Gastrocnemius medialis (tissue), 4 donors: ENCODE measurements at regions not wholly inside any gene's neighbourhood (a gene's known extent, or its start where the extent isn't known, plus 50 kb on each side); places are given as distances from the start of the nearest gene placed in this dataset.

Source experiments
- ATAC-seq, 2 donors: fragments of 150-250 bp; one replicate each; pipeline ENCODE4 v1.9.1; 2016
- DNase-seq, 2 donors: peaks; one replicate each; pipeline ENCODE4 v3.0.0-alpha.2; 2019
- H3K27ac ChIP-seq, 4 donors: fragments of 200-600 bp; sonication (generic); 1 replicate in 1 of 4; 2 replicates in 3 of 4; pipeline ENCODE4 v1.5.1; 2016 to 2018; ENCODE audit warnings: mild to moderate bottlenecking in 2 of 4, moderate library complexity in 1 of 4
- H3K27me3 ChIP-seq, 3 donors: fragments of 200-600 bp; sonication (generic) in 2 of 3; 1 replicate in 1 of 3; 2 replicates in 2 of 3; pipeline versions ENCODE4 v1.5.1 to v1.6.0; 2016 to 2019; ENCODE audit warnings: mild to moderate bottlenecking in 1 of 3, moderate library complexity in 1 of 3
- H3K36me3 ChIP-seq, 2 donors: fragments of 200-600 bp; sonication (generic) in 1 of 2; one replicate each; pipeline ENCODE4 v1.5.1; 2017 to 2018
- H3K4me1 ChIP-seq, 2 donors: fragments of 200-600 bp; sonication (generic) in 1 of 2; one replicate each; pipeline ENCODE4 v1.5.1; 2016 to 2017; ENCODE audit warnings: mild to moderate bottlenecking in 2 of 2
- H3K4me3 ChIP-seq, 4 donors: fragments of 200-600 bp; sonication (generic) in 3 of 4; 1 replicate in 1 of 4; 2 replicates in 3 of 4; pipeline ENCODE4 v1.5.1; 2016 to 2019; ENCODE audit warnings: mild to moderate bottlenecking in 2 of 4
- H3K9me3 ChIP-seq, 3 donors: fragments of 200-600 bp; sonication (generic) in 2 of 3; 1 replicate in 1 of 3; 2 replicates in 2 of 3; pipeline ENCODE4 v1.5.1; 2016 to 2019
- CTCF ChIP-seq, 5 experiments: fragments of 450-650 bp in 3 of 5; fragments of 200-600 bp in 2 of 5; sonication (generic) in 2 of 5; IDR thresholded peaks in 4 of 5; conservative IDR thresholded peaks in 1 of 5; 1 replicate in 4 of 5; 2 replicates in 1 of 5; pipeline ENCODE4 v1.5.1; 2016 to 2019; ENCODE audit warnings: antibody characterized with exemption in 5 of 5, mild to moderate bottlenecking in 3 of 5, moderate library complexity in 3 of 5
- POLR2A ChIP-seq, 2 donors: fragments of 450-650 bp; IDR thresholded peaks; one replicate each; pipeline ENCODE4 v1.6.1; 2017; ENCODE audit warnings: antibody characterized with exemption in 2 of 2, mild to moderate bottlenecking in 2 of 2, moderate library complexity in 2 of 2
- in situ Hi-C, 4 donors: fragments of 200-750 bp; cut with MboI; loops; one replicate each; pipeline versions ENCODE4 v1.15.0 to v1.8.0; 2017; ENCODE audit warnings: low sequenced_read_pairs in 4 of 4
- intact Hi-C: fragments of 100-400 bp; cut with DNase I; formaldehyde crosslinking; loops from one replicate; pipeline ENCODE4 v1.15.1; 2023; ENCODE audit warnings: low total_unique reads

GRCh38 chr2:200756618-200757321, 54.9 kb upstream of the BZW1 start:
- ATAC-seq = peak in 1 of 2 donors; percentile 53

GRCh38 chr2:200757399-200757798, 54.3 kb upstream of the BZW1 start:
- Histone ChIP-seq H3K9me3 (no peaks in the 10 kb centered on the region), H3K27me3 (no peaks in the 10 kb centered on the region), H3K36me3 (no peaks in the 10 kb centered on the region), H3K27ac (no peak overlapping the region), H3K4me1 (peaks cover 5% of the 10 kb centered on the region in 2 donors), H3K4me3 (no peak overlapping the region)
- DNase-seq (no peak), ATAC-seq (no peak)
- in situ Hi-C loops = no loop called here
- intact Hi-C loops = no loop called here
- no peak for TF ChIP-seq CTCF (IDR thresholded peaks at IDR 0.05 in 4 of 5, conservative IDR thresholded peaks at IDR 0.05 in 1 of 5)
- TF ChIP-seq POLR2A (IDR thresholded peaks at IDR 0.05) = no peak

More at GRCh38 chr2:200756618-200757321, 54.9 kb upstream of the BZW1 start:
- Histone ChIP-seq H3K27me3 (no peaks in the 10 kb centered on the region), H3K4me3 (no peak overlapping the region), H3K4me1 (peaks cover 0 to 5% of the 10 kb centered on the region in 2 donors), H3K27ac (no peak overlapping the region), H3K36me3 (no peaks in the 10 kb centered on the region), H3K9me3 (no peaks in the 10 kb centered on the region)
- TF ChIP-seq CTCF (IDR thresholded peaks at IDR 0.05 in 4 of 5, conservative IDR thresholded peaks at IDR 0.05 in 1 of 5) = no peak
- TF ChIP-seq POLR2A (IDR thresholded peaks at IDR 0.05) = no peak
- DNase-seq = no peak
- in situ Hi-C loops (no loop called here), intact Hi-C loops (no loop called here)

- in situ Hi-C loops = no loop called here
- Histone ChIP-seq H3K4me1 (peaks cover 5 to 7% of the 10 kb centered on the region in 2 donors), H3K36me3 (no peaks in the 10 kb centered on the region), H3K27me3 (no peaks in the 10 kb centered on the region), H3K4me3 (no peak overlapping the region), H3K9me3 (no peaks in the 10 kb centered on the region), H3K27ac (no peak overlapping the region)
- TF ChIP-seq CTCF (IDR thresholded peaks at IDR 0.05 in 4 of 5, conservative IDR thresholded peaks at IDR 0.05 in 1 of 5) = no peak
- no peak for TF ChIP-seq POLR2A (IDR thresholded peaks at IDR 0.05)
- no peak for ATAC-seq
- DNase-seq = no peak
- intact Hi-C loops = no loop called here
Observed at GRCh38 chr2:200758341-200758740, 53.4 kb upstream of the BZW1 start.

- no peaks in the 10 kb centered on the region for H3K27me3 ChIP-seq
- TF ChIP-seq POLR2A (IDR thresholded peaks at IDR 0.05) (no peak), CTCF (IDR thresholded peaks at IDR 0.05 in 4 of 5, conservative IDR thresholded peaks at IDR 0.05 in 1 of 5) (no peak)
- H3K27ac ChIP-seq = no peak overlapping the region
- no peak for ATAC-seq
- H3K4me3 ChIP-seq = no peak overlapping the region
- in situ Hi-C loops = no loop called here
- H3K36me3 ChIP-seq = no peaks in the 10 kb centered on the region
- intact Hi-C loops = no loop called here
- H3K9me3 ChIP-seq = no peaks in the 10 kb centered on the region
- DNase-seq = no peak
- H3K4me1 ChIP-seq = peaks cover 16 to 21% of the 10 kb centered on the region in 2 donors
Observed at GRCh38 chr2:200761266-200761665, 50.4 kb upstream of the BZW1 start.
